ENCODE measurements at regions not wholly inside any gene's neighbourhood (a gene's known extent, or its start where the extent isn't known, plus 50 kb on each side); places are given as distances from the start of the nearest gene placed in this dataset.
"Not testable (repeated sequence)": the region's sequence is repeated elsewhere in the genome, so short reads cannot be mapped to it uniquely, and the experiment has no call there.

GRCh38 chr12:32010631-32011336, 51.6 kb downstream of the RESF1 start:
- DNase-seq (ENCODE audit: low read depth), result no peak

- DNase-seq (ENCODE audit: low read depth), result no peak
These were observed 53.1 kb downstream of the RESF1 start for GRCh38 chr12:32012249-32012785.

- DNase-seq (ENCODE audit: low read depth), result no peak
These were observed 55.8 kb downstream of the RESF1 start for GRCh38 chr12:32015036-32015435.

- DNase-seq (ENCODE audit: low read depth), result no peak
These were observed 57.7 kb downstream of the RESF1 start for GRCh38 chr12:32016680-32017482.

- no peak for DNase-seq (ENCODE audit: low read depth)
These were observed 62.1 kb downstream of the RESF1 start for GRCh38 chr12:32021346-32021773.

DNA sequence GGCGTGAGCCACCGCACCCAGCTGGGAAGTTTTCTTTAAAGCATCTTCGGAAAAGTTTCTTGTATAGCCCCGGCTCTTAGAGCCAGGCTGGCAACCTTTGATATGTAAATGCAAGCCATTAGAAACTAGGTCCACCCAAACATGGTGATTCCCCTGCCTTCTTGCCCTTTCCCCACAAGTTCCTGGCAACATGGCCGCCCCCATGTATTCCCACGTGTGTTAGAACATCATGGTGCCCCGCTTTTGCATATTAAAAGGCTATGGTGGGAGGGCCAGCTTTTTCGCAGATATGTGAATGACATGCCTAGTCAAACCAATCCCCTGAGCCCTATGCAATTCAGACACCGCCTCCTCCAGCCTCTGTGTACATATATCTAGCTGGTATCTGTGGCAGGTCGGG, 63.2 kb downstream of the RESF1 start:
- not testable (repeated sequence) for DNase-seq (ENCODE audit: low read depth)

- not testable (repeated sequence) for DNase-seq (ENCODE audit: low read depth)
These were observed 64.6 kb downstream of the RESF1 start for GRCh38 chr12:32023861-32024260.

GRCh38 chr12:32024884-32025592, 65.8 kb downstream of the RESF1 start:
- DNase-seq (ENCODE audit: low read depth), result no peak

DNA sequence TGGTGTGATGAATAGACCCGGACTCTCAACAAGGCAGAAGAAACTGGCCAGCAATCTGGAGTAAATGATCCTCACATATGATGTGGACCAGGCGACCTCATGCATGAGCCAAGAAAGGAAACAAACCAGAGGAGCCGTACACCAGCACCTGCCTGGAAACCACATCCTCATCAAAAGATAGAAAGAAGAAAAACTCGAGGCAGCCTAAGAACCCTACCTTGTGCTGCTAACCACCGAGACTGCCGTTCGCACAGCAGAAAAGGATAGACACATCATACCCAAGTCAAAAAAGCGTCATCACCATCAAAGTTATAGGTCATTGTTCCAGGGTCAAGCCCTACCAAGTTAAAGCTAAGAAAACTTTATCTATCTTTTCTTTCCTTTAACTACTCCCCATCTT, 66.7 kb downstream of the RESF1 start:
- no peak for DNase-seq (ENCODE audit: low read depth)

GRCh38 chr12:32027684-32028365, 68.6 kb downstream of the RESF1 start:
- DNase-seq (ENCODE audit: low read depth), result no peak

- no peak for DNase-seq (ENCODE audit: low read depth)
These were observed 70.9 kb downstream of the RESF1 start for GRCh38 chr12:32030151-32030550.

DNA sequence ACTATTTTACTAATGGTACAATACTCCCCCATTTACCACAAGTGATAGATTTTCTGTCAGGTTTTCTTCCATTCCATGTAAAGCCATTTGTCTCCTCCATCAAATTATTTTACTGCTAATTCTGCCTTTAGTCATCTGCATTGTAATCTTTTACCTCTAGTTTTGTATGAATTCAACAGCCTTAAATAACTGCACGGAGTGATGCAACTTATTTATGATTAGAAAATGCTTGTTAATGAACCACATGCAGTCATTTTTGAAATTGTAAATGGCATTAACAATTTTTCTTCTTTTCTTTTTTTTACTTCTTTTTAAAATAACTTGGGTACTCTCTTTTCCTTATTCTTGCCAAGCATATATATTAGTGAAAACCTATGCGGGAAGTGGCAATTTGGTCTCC, 71.5 kb downstream of the RESF1 start:
- no peak for DNase-seq (ENCODE audit: low read depth)

DNA sequence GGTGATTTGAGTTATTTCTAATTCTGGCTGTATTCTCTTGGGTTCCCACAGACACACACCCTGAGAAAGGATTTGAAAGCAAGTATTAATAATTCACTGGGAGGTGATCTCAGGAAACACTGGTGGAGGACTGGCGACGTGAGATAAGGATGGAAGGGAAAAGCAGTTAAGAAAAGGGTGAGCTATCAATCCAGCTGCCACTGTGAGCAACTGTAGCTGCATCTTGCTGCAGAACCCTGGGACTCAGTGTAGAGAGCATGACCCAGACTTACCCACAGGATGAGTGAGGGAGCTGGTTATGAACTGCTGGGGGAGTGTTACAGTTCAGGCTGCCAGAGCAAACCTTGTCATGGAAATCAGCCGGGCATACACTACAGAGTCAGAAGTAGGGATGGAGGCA, 71.9 kb downstream of the RESF1 start:
- no peak for DNase-seq (ENCODE audit: low read depth)

GRCh38 chr12:32032205-32032810, 73.1 kb downstream of the RESF1 start:
- no peak for DNase-seq (ENCODE audit: low read depth)

DNA sequence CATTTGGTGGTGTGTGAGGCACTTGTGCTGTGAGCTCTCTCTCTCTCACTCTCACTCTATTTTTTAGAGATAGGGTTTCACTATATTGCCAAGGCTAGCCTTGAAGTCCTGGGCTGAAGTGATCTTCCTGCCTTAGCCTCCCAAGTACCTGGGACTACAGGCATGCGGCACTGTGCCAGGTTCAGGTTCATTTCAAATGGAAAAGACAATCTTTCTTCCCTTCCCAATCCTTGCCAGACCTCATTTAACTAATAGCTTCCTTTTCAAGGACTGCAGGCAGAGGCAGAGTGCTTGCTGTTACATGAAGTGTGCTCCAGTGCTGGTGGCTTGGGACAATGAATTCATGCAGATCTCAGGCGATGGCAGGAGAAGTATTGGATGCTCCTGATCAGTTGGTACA, 73.2 kb upstream of the BICD1 start:
- no peak for DNase-seq (ENCODE audit: low read depth)

DNA sequence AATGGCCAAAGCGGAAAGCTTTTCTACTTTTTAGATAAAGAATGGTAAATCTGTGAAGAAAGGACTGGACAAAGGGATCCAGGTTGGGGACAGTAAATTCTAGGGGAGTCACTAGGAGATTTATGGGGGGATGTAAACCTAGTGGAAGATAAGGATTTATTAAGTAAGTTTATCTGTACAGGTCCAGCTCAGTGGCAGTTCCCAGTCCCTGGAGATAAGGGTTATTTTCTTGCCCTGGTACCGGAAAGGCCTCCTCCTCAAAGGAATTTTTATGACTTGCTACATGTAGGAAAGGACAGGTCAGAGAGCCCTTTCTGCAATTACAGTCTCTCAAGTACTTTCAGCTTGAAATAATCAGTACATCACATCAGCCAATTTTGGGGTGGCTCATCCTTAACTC, 72.6 kb upstream of the BICD1 start:
- no peak for DNase-seq (ENCODE audit: low read depth)

GRCh38 chr12:32036477-32037263, 70.0 kb upstream of the BICD1 start:
- DNase-seq (ENCODE audit: low read depth), result no peak

DNA sequence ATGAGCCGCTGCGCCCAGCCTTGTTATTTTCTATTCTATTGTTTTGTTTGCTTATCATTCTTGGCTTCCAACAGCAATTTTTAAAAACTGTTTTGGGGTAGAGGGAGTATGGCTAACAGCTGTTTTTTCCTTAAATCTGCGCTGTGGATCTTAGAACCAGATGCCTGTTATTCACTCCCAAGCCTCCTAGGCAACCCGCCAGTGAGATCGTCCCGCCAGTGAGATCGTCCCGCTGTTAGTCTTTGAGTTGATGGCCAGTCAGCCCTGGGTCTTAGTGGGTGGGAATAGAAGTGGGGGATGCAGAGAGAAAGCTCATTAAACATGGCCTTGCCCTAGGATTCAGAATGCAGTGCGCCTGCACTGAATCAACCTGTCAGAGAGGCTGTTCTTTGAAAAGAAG, 67.3 kb upstream of the BICD1 start:
- DNase-seq (ENCODE audit: low read depth), result no peak

- no peak for DNase-seq (ENCODE audit: low read depth)
These were observed 66.6 kb upstream of the BICD1 start for GRCh38 chr12:32039917-32040575.

DNA sequence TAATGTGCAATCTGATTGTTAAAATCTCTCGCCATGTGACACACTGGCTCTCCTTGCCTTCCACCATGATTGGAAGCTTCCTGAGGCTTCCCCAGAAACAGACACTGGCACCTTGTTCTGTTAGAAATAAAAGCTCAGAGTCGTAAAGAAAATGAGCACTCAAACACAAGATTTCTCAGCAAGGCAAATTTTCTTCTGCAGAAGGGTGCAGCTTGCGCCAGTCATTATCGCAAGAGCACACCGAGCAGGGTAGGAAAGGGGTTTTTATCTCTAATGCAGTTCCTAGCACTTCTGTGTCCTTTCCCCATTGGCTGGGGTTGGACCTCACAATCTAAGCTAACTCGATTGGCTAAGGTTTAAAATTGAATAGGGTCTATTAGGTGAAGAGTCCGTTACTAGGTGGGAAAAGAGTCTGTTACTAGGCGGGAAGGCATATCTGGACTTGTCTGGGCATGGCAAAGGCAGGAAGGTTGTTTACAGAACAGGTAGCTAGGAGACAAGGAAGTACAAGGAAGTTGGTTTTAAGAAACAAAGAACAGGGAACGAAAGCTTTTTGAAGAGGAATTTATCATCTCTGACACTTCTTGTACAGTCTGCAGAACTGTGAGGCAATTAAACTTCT, 62.6 kb upstream of the BICD1 start:
- no peak for DNase-seq (ENCODE audit: low read depth)
